HepG2 (cell line): ENCODE measurements at regions not wholly inside any gene's neighbourhood (a gene's known extent, or its start where the extent isn't known, plus 50 kb on each side); places are given as distances from the start of the nearest gene placed in this dataset.

ENCODE experiments used
- ATAC-seq: fragments of 200-7000 bp; cut with Tn5 transposase; 3 replicates; pipeline ENCODE4 v1.9.1; 2020; ENCODE audit warnings: mild to moderate bottlenecking, moderate library complexity
- BruUV-seq: library from RNA; stranded (reverse); fragments of 400-500 nt; replicated peaks from 2 replicates; lab custom pipeline; 2021; lab: Mats Ljungman, UMichigan
- CTCF ChIA-PET: fragments of 300-600 bp; formaldehyde crosslinking; extraction: SDS; loops from one replicate; lab custom pipeline; 2021; ENCODE audit warnings: low total read pairs, inconsistent platforms, low intra/inter-chr PET ratio; lab: Yijun Ruan, JAX
- POLR2A ChIA-PET: fragments of 350-600 bp; sonication (Branson Sonifier 250); formaldehyde crosslinking; loops from one replicate; lab custom pipeline; 2020; ENCODE audit warnings: antibody characterized with exemption, inconsistent platforms; lab: Yijun Ruan, JAX
- DNase-seq: peaks from one replicate; pipeline ENCODE4 v3.0.0-alpha.2; 2015; ENCODE audit warnings: low spot score
- FAIRE-seq: peaks from 3 replicates; lab custom pipeline; 2011; peaks lifted over from hg19 to GRCh38; lab: Jason Lieb, UNC
- H2AFZ ChIP-seq: one replicate; pipeline ENCODE4 v1.6.1; 2011; ENCODE audit warnings: low read length, inconsistent platforms
- H3K27ac ChIP-seq: fragments of 300-600 bp; 3 replicates; pipeline ENCODE4 v1.8.0; 2011; ENCODE audit warnings: mixed run types, mild to moderate bottlenecking, mixed read lengths, low read length, inconsistent platforms; ENCODE audit not compliant: insufficient read depth; ENCODE audit errors: extremely low read length
- H3K27me3 ChIP-seq, 2 experiments: fragments of 200-600 bp in 1 of 2; 2 replicates in 1 of 2; 3 replicates in 1 of 2; pipeline versions ENCODE4 v1.6.0 to v1.8.0; 2011; ENCODE audit warnings: low read length in 2 of 2, mild to moderate bottlenecking in 2 of 2, moderate library complexity in 2 of 2, inconsistent platforms in 1 of 2; ENCODE audit not compliant: insufficient read depth in 2 of 2, control insufficient read depth in 1 of 2
- H3K36me3 ChIP-seq, 2 experiments: fragments of 200-600 bp in 1 of 2; replicated peaks in 1 of 2; 2 replicates in 1 of 2; 3 replicates in 1 of 2; pipeline versions ENCODE4 v1.5.1 to v1.8.0; 2011; ENCODE audit warnings: low read length in 2 of 2, inconsistent platforms in 1 of 2; ENCODE audit not compliant: insufficient read depth in 2 of 2, control insufficient read depth in 1 of 2
- H3K4me1 ChIP-seq: 2 replicates; pipeline ENCODE4 v1.5.1; 2012; ENCODE audit warnings: low read length, inconsistent platforms; ENCODE audit not compliant: insufficient read depth
- H3K4me2 ChIP-seq: 2 replicates; pipeline ENCODE4 v1.6.0; 2011; ENCODE audit warnings: low read depth, low read length, inconsistent platforms
- H3K4me3 ChIP-seq, 3 experiments: fragments of 200-600 bp in 1 of 3; sonication (generic), shearing (Covaris generic) in 1 of 3; replicated peaks in 1 of 3; 2 replicates each; pipeline ENCODE4 v1.5.1; 2011 to 2016; ENCODE audit warnings: low read length in 3 of 3, inconsistent platforms in 2 of 3, low read depth in 2 of 3, mild to moderate bottlenecking in 2 of 3, control low read depth in 1 of 3, mixed read lengths in 1 of 3; ENCODE audit not compliant: insufficient read depth in 1 of 3
- H3K79me2 ChIP-seq: one replicate; pipeline ENCODE4 v1.6.1; 2011; ENCODE audit warnings: low read length, inconsistent platforms; ENCODE audit not compliant: insufficient read depth
- H3K9ac ChIP-seq: 2 replicates; pipeline ENCODE4 v1.6.0; 2011; ENCODE audit warnings: mild to moderate bottlenecking, low read depth, low read length, inconsistent platforms; ENCODE audit not compliant: insufficient read depth
- H3K9me3 ChIP-seq: 2 replicates; pipeline ENCODE4 v1.5.1; 2012; ENCODE audit warnings: mild to moderate bottlenecking, low read length
- H4K20me1 ChIP-seq: 2 replicates; pipeline ENCODE4 v1.6.0; 2011; ENCODE audit warnings: inconsistent platforms, mild to moderate bottlenecking, low read length, moderate library complexity; ENCODE audit not compliant: insufficient read depth
- DZIP1 ChIP-seq: sonication (generic); formaldehyde crosslinking; IDR thresholded peaks from 2 replicates; pipeline ENCODE4 v1.5.0; 2020; ENCODE audit warnings: mild to moderate bottlenecking, missing genetic modification reagents
- GATAD2A ChIP-seq: IDR thresholded peaks from 2 replicates; pipeline ENCODE4 v1.6.1; 2016
- ISX ChIP-seq: sonication (generic); formaldehyde crosslinking; conservative IDR thresholded peaks from 2 replicates; pipeline ENCODE4 v1.5.0; 2020; ENCODE audit warnings: missing genetic modification reagents
- MAF1 ChIP-seq: sonication (generic); formaldehyde crosslinking; IDR thresholded peaks from 2 replicates; pipeline ENCODE4 v1.5.0; 2020; ENCODE audit warnings: missing genetic modification reagents, borderline replicate concordance
- PRDM15 ChIP-seq: sonication (generic); formaldehyde crosslinking; IDR thresholded peaks from 2 replicates; pipeline ENCODE4 v1.4.0; 2020; ENCODE audit warnings: missing genetic modification reagents
- ZBTB2 ChIP-seq: sonication (generic); formaldehyde crosslinking; IDR thresholded peaks from 2 replicates; pipeline ENCODE4 v1.8.0; 2022; ENCODE audit warnings: low read depth, missing genetic modification reagents
- in situ Hi-C: cut with HindIII; loops from 2 replicates; pipeline ENCODE4 v1.10.0; 2017; ENCODE audit warnings: low pct_unique_long_range_greater_than_20kb; ENCODE audit not compliant: extremely low pct_ligation_motif_present
- intact Hi-C: fragments of 100-400 bp; cut with micrococcal nuclease; formaldehyde crosslinking; loops from one replicate; pipeline ENCODE4 v1.10.0; 2022; ENCODE audit not compliant: unreplicated experiment

GRCh38 chr14:48275301-48275700 lies 599.9 kb upstream of the MDGA2 start:
- BruUV-seq, result no TSS peak
- H3K4me3 ChIP-seq, result no peak overlapping the region
- FAIRE-seq (no peak), DNase-seq (no peak), ATAC-seq (no peak)
- H3K27me3 ChIP-seq, result no peaks in the 10 kb centered on the region
- TF ChIP-seq DZIP1 (CRISPR knock-in tag) (no peak), GATAD2A (no peak), PRDM15 (CRISPR knock-in tag) (no peak), MAF1 (CRISPR knock-in tag) (no peak), ZBTB2 (no peak), ISX (CRISPR knock-in tag) (no peak)
- intact Hi-C loops, result no loop called here
- no peaks in the 10 kb centered on the region for H3K4me1 ChIP-seq
- H2AFZ ChIP-seq, result no peak overlapping the region
- in situ Hi-C loops, result no loop called here
- H3K79me2 ChIP-seq, result no peaks in the 10 kb centered on the region
- no peak overlapping the region for H3K9ac ChIP-seq
- no peak overlapping the region for H3K4me2 ChIP-seq
- H3K9me3 ChIP-seq, result peaks cover 38% of the 10 kb centered on the region
- ChIA-PET CTCF (no interaction called here), POLR2A (no interaction called here)
- no peaks in the 10 kb centered on the region for H4K20me1 ChIP-seq
- H3K36me3 ChIP-seq, result no peaks in the 10 kb centered on the region
- no peak overlapping the region for H3K27ac ChIP-seq
